HG03175 (cell line): ENCODE measurements at regions not wholly inside any gene's neighbourhood (a gene's known extent, or its start where the extent isn't known, plus 50 kb on each side); places are given as distances from the start of the nearest gene placed in this dataset.
"Not testable (repeated sequence)": the region's sequence is repeated elsewhere in the genome, so short reads cannot be mapped to it uniquely, and the experiment has no call there.

ENCODE experiments used
- ATAC-seq: cut with Tn5 transposase; IDR thresholded peaks from one replicate; pipeline ENCODE4 v1.9.1; 2021; ENCODE audit warnings: mild to moderate bottlenecking, moderate library complexity; ENCODE audit not compliant: unreplicated experiment

DNA sequence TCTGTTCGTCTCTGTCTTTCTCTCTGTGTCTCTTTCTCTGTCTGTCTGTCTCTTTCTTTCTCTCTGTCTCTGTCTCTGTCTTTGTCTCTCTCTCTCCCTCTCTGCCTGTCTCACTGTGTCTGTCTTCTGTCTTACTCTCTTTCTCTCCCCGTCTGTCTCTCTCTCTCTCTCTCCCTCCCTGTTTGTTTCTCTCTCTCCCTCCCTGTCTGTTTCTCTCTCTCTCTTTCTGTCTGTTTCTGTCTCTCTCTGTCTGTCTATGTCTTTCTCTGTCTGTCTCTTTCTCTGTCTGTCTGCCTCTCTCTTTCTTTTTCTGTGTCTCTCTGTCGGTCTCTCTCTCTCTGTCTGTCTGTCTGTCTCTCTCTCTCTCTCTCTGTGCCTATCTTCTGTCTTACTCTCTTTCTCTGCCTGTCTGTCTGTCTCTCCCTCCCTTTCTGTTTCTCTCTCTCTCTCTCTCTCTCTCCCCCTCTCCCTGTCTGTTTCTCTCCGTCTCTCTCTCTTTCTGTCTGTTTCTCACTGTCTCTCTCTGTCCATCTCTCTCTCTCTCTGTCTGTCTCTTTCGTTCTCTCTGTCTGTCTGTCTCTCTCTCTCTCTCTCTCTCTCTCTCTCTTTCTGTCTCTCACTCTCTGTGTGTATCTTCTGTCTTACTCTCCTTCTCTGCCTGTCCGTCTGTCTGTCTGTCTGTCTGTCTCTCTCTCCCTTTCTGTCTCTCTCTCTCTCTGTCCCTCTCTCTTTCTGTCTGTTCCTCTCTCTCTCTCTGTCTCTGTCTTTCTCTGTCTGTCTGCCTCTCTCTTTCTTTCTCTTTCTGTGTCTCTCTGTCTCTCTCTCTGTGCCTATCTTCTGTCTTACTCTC is 2065.9 kb upstream of the TPTE start:
- ATAC-seq: peak; percentile 50

DNA sequence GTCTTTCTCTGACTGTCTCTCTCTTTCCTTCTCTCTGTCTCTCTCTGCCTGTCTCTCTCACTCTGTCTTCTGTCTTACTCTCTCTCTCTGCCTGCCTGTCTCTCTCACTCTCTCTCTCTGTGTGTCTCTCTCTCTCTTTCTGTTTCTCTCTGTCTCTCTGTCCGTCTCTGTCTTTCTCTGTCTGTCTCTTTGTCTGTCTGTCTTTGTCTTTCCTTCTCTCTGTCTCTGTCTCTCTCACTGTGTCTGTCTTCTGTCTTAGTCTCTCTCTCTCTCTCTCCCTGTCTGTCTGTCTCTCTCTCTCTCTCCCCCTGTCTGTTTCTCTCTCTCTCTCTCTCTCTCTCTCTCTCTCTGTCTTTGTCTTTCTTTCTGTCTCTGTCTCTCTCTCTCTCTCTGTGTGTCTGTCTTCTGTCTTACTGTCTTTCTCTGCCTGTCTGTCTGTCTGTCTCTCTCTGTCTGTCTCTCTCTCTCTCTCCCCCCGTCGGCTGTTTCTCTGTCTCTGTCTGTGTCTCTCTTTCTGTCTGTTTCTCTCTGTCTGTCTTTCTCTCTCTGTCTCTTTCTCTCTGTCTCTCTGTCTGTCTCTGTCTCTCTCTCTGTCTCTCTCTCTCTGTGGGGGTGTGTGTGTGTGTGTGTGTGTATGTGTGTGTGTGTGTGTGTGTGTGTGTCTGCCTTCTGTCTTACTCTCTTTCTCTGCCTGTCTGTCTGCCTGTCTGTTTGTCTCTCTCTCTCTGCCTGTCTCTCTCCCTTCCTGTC is 2056.8 kb upstream of the TPTE start:
- peak; percentile 83 for ATAC-seq

DNA sequence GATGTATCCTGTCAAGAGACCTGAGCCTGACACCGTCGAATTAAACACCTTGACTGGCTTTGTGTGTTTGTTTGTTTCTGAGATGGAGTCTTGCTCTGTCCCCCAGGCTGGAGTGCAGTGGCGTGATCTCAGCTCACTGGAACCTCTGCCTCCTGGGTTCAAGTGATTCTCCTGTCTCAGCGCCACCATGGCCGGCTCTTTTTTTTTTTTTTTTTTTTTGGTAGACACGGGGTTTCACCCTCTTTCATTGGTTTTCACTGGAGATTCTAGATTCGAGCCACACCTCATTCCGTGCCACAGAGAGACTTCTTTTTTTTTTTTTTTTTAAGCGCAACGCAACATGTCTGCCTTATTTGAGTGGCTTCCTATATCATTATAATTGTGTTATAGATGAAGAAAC is 2054.7 kb upstream of the TPTE start:
- not testable (repeated sequence) for ATAC-seq
